Common myeloid progenitor, CD34-positive (primary cell): ENCODE measurements at regions not wholly inside any gene's neighbourhood (a gene's known extent, or its start where the extent isn't known, plus 50 kb on each side); places are given as distances from the start of the nearest gene placed in this dataset.

ENCODE experiments used
- CTCF ChIA-PET: fragments of 350-600 bp; sonication (Branson Sonifier 250); formaldehyde crosslinking; loops from one replicate; lab custom pipeline; 2021; ENCODE audit warnings: antibody characterized with exemption; lab: Charles Lee
- POLR2A ChIA-PET: fragments of 350-600 bp; sonication (Branson Sonifier 250); formaldehyde crosslinking; loops from one replicate; lab custom pipeline; 2021; ENCODE audit warnings: antibody characterized with exemption; lab: Charles Lee
- DNase-seq, 3 donors: peaks; one replicate each; pipeline versions ENCODE4 v3.0.0 to v3.0.0-alpha.2; 2013
- H3K27ac ChIP-seq, 2 experiments: 1 replicate in 1 of 2; 2 replicates in 1 of 2; pipeline ENCODE4 v1.7.0; 2013; ENCODE audit warnings: inconsistent platforms in 2 of 2, low read length in 2 of 2, mild to moderate bottlenecking in 2 of 2, low read depth in 1 of 2, moderate library complexity in 1 of 2; ENCODE audit not compliant: severe bottlenecking in 2 of 2, insufficient read depth in 1 of 2, poor library complexity in 1 of 2
- H3K27me3 ChIP-seq, 5 experiments: replicated peaks in 2 of 5; 1 replicate in 3 of 5; 2 replicates in 2 of 5; pipeline versions ENCODE4 v1.6.1 to v1.7.0; 2013; ENCODE audit warnings: low read length in 4 of 5, mild to moderate bottlenecking in 2 of 5, moderate library complexity in 2 of 5, inconsistent platforms in 1 of 5; ENCODE audit not compliant: insufficient read depth in 5 of 5, control insufficient read depth in 4 of 5
- H3K36me3 ChIP-seq, 4 experiments: 1 replicate in 2 of 4; 2 replicates in 2 of 4; pipeline versions ENCODE4 v1.6.1 to v1.7.0; 2013; ENCODE audit warnings: low read length in 3 of 4, control low read depth in 1 of 4, mild to moderate bottlenecking in 1 of 4; ENCODE audit not compliant: control insufficient read depth in 4 of 4, insufficient read depth in 4 of 4
- H3K4me1 ChIP-seq, 4 experiments: 1 replicate in 3 of 4; 2 replicates in 1 of 4; pipeline versions ENCODE4 v1.6.1 to v1.7.1; 2013; ENCODE audit warnings: low read length in 3 of 4, mild to moderate bottlenecking in 3 of 4, control low read depth in 1 of 4, inconsistent platforms in 1 of 4, moderate library complexity in 1 of 4; ENCODE audit not compliant: control insufficient read depth in 4 of 4, insufficient read depth in 4 of 4; ENCODE audit errors: control extremely low read depth in 1 of 4
- H3K4me3 ChIP-seq, 7 experiments: 1 replicate in 4 of 7; 2 replicates in 3 of 7; pipeline versions ENCODE4 v1.5.1 to v1.7.0; 2013; ENCODE audit warnings: mild to moderate bottlenecking in 7 of 7, low read length in 6 of 7, moderate library complexity in 6 of 7, inconsistent platforms in 2 of 7, low read depth in 2 of 7, control low read depth in 1 of 7; ENCODE audit not compliant: insufficient read depth in 4 of 7, control insufficient read depth in 1 of 7; ENCODE audit errors: extremely low read depth in 1 of 7
- H3K9me3 ChIP-seq, 5 experiments: 1 replicate in 4 of 5; 2 replicates in 1 of 5; pipeline versions ENCODE4 v1.6.1 to v1.7.1; 2013; ENCODE audit warnings: low read length in 4 of 5, mild to moderate bottlenecking in 2 of 5, inconsistent platforms in 1 of 5, low read depth in 1 of 5, moderate library complexity in 1 of 5; ENCODE audit not compliant: control insufficient read depth in 4 of 5, insufficient read depth in 2 of 5; ENCODE audit errors: control extremely low read depth in 1 of 5
- WGBS: methylation state at CpG from one replicate; pipeline ENCODE4 v1.1.5; 2013; ENCODE audit not compliant: insufficient coverage; 5-methylcytosine and 5-hydroxymethylcytosine counted together

- Histone ChIP-seq H3K9me3 (no peaks in the 10 kb centered on the region), H3K27me3 (peaks cover 0 to 2% (median 0%) of the 10 kb centered on the region in 5 experiments), H3K27ac (no peak overlapping the region), H3K36me3 (no peaks in the 10 kb centered on the region), H3K4me3 (no peak overlapping the region), H3K4me1 (no peaks in the 10 kb centered on the region)
- POLR2A ChIA-PET: no interaction called here
- CTCF ChIA-PET: no interaction called here
- WGBS: 92% methylated on average over 4 of the region's 6 CpGs
- DNase-seq: no peak
Measured at GRCh38 chr4:112767386-112767785, 130.4 kb downstream of the LARP7 start.

DNA sequence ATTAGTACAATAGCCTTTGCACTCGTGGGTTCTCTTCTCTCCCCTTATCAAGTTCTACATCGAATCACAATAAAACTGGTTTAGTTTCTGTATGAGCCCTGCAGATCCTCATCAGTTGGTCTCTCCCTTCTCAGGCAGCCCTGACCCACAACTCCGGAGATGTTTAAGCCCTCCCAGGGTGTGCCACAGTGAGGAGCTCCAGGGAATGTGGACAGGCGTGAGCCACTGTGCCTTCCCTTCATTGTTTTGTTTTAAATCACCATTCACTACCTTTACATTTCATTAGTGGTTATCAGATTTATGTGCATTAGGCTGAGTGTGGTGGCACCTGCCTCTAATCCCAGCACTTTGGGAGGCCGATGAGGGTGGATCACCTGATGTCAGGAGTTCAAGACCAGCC lies 133.2 kb downstream of the LARP7 start:
- no peak for DNase-seq
- Histone ChIP-seq H3K36me3 (no peaks in the 10 kb centered on the region), H3K4me1 (no peaks in the 10 kb centered on the region), H3K9me3 (no peaks in the 10 kb centered on the region), H3K27ac (no peak overlapping the region), H3K27me3 (peaks cover 0 to 2% (median 0%) of the 10 kb centered on the region in 5 experiments), H3K4me3 (no peak overlapping the region)
- ChIA-PET CTCF (no interaction called here), POLR2A (no interaction called here)
- 80% methylated on average over 4 of the region's 5 CpGs for WGBS

GRCh38 chr4:112775801-112776200 lies 138.9 kb downstream of the LARP7 start:
- POLR2A ChIA-PET: no interaction called here
- WGBS: 93% methylated on average over 3 of the region's 7 CpGs

GRCh38 chr4:112776535-112776934 lies 139.6 kb downstream of the LARP7 start:
- no peak for DNase-seq
- H3K27me3 ChIP-seq: no peaks in the 10 kb centered on the region
- no peak overlapping the region for H3K27ac ChIP-seq
- ChIA-PET POLR2A (no interaction called here), CTCF (interaction anchor here (1.4 to 2.4 kb wide), 2 partner anchors 11 to 14 kb away, joined by 5 to 9 read pairs; no protein-coding TSS in a partner anchor)
- H3K4me1 ChIP-seq: no peaks in the 10 kb centered on the region
- no peaks in the 10 kb centered on the region for H3K36me3 ChIP-seq
- no peak overlapping the region for H3K4me3 ChIP-seq
- no CpG with 5 or more reads among the region's 1 CpG for WGBS
- no peaks in the 10 kb centered on the region for H3K9me3 ChIP-seq

More at GRCh38 chr4:112775801-112776200, 138.9 kb downstream of the LARP7 start:
- no peak for DNase-seq
- CTCF ChIA-PET: interaction anchor here (0.6 to 2.4 kb wide), 3 partner anchors 11 to 145 kb away, joined by 3 to 9 read pairs (median 5); no protein-coding TSS in a partner anchor
- Histone ChIP-seq H3K27ac (no peak overlapping the region), H3K4me1 (no peaks in the 10 kb centered on the region), H3K27me3 (no peaks in the 10 kb centered on the region), H3K9me3 (no peaks in the 10 kb centered on the region), H3K36me3 (no peaks in the 10 kb centered on the region), H3K4me3 (no peak overlapping the region)

GRCh38 chr4:112778520-112778919 lies 141.6 kb downstream of the LARP7 start:
- no peaks in the 10 kb centered on the region for H3K9me3 ChIP-seq
- ChIA-PET POLR2A (no interaction called here), CTCF (no interaction called here)
- H3K36me3 ChIP-seq: no peaks in the 10 kb centered on the region
- no peaks in the 10 kb centered on the region for H3K4me1 ChIP-seq
- H3K27me3 ChIP-seq: no peaks in the 10 kb centered on the region
- H3K4me3 ChIP-seq: no peak overlapping the region
- DNase-seq: no peak
- WGBS: 95% methylated on average over 4 of the region's 7 CpGs
- H3K27ac ChIP-seq: no peak overlapping the region

DNA sequence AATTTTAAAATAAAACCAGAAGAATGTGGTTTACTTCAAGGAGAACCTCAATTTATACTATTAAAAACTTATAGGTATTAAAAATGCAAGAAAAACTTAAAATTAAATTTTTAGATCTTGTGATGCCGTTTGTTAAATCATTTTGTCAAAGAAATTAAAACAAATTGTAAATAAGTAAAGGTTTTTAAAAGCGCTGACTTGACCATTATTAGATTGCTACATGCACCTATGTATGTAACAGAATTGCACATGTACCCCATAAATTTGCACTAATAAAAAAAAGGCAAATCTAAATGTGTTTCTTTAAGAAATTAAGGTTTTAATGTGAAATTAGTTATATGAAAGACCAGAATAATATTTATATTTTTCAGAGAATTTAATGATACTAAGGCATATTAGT lies 156.1 kb downstream of the LARP7 start:
- CTCF ChIA-PET: no interaction called here
- no peak overlapping the region for H3K27ac ChIP-seq
- H3K36me3 ChIP-seq: no peaks in the 10 kb centered on the region
- H3K9me3 ChIP-seq: no peaks in the 10 kb centered on the region
- DNase-seq: no peak
- no peaks in the 10 kb centered on the region for H3K4me1 ChIP-seq
- H3K4me3 ChIP-seq: no peak overlapping the region
- POLR2A ChIA-PET: no interaction called here
- WGBS: no CpG with 5 or more reads among the region's 2 CpGs
- peaks cover 0 to 3% (median 0%) of the 10 kb centered on the region in 5 experiments for H3K27me3 ChIP-seq

DNA sequence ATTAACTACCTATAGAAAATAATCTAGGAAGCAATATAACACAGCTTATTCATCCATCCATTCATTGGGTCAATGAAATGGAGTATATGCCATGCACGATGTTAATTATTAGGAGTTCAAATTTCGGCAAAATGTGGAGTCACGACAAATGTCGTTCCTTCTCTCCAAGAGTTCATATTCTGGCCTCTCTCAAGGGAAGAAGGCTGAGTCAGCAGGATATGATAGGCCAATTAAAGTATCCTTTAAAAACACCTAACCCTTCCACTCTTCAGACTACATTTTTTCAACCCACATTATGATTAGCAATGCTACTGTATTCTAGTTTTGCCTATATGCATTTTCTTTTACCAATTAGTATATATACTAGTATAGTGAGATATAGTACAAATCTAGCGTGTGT lies 163.1 kb downstream of the LARP7 start:
- peaks cover 0 to 3% (median 0%) of the 10 kb centered on the region in 5 experiments for H3K27me3 ChIP-seq
- no peaks in the 10 kb centered on the region for H3K9me3 ChIP-seq
- H3K27ac ChIP-seq: no peak overlapping the region
- 100% methylated on average over 1 of the region's 5 CpGs for WGBS
- no peak for DNase-seq
- no peaks in the 10 kb centered on the region for H3K4me1 ChIP-seq
- no peak overlapping the region for H3K4me3 ChIP-seq
- H3K36me3 ChIP-seq: no peaks in the 10 kb centered on the region
- POLR2A ChIA-PET: no interaction called here
- CTCF ChIA-PET: no interaction called here
